Stomach (tissue), 4 donors: ENCODE measurements at regions not wholly inside any gene's neighbourhood (a gene's known extent, or its start where the extent isn't known, plus 50 kb on each side); places are given as distances from the start of the nearest gene placed in this dataset.

ENCODE experiments used
- POLR2A ChIP-seq, 4 donors: fragments of 450-650 bp; IDR thresholded peaks; one replicate each; pipeline ENCODE4 v1.6.1; 2016; ENCODE audit warnings: antibody characterized with exemption in 4 of 4, control low read depth in 2 of 4, mild to moderate bottlenecking in 1 of 4, moderate library complexity in 1 of 4
- TF ChIP-seq, protein P1 (sequence below), 7 experiments: fragments of 450-650 bp in 4 of 7; fragments of 200-600 bp in 3 of 7; sonication (generic) in 3 of 7; IDR thresholded peaks; one replicate each; pipeline ENCODE4 v1.5.1; 2016 to 2019; ENCODE audit warnings: antibody characterized with exemption in 7 of 7, control low read depth in 2 of 7, mild to moderate bottlenecking in 1 of 7

DNA sequence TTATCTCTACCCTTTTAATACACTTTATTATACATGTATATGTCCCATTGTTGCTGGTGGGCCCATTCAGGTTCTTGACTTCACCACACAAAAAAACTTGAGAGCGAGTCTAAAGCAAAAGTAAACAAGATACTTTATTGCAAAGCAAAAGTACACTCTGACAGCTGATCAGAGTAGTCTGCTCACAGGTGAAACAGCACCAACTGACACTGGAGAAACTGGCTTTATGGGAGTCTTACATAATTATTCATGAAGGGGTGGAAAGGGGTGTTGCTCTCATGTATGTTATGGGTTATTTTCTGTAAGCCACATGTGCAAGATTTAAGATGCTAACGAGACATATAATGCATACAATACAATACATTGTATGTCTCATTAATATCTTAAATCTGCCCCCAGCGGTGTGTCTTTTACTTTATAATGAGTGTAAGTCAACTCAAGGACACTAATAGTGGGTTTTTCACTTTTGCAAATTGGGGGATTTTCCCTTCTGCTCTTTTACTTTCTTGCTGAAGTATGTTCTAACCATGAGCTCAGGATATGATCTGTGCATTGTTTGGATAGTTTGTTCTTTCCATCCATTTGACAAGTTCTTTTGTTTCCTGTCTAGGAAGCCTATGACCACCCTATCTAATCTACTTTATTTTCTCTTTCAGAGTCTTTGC lies 256.1 kb upstream of the ITM2A start:
- TF ChIP-seq POLR2A (IDR thresholded peaks at IDR 0.05): no peak
- TF ChIP-seq, protein P1, sequence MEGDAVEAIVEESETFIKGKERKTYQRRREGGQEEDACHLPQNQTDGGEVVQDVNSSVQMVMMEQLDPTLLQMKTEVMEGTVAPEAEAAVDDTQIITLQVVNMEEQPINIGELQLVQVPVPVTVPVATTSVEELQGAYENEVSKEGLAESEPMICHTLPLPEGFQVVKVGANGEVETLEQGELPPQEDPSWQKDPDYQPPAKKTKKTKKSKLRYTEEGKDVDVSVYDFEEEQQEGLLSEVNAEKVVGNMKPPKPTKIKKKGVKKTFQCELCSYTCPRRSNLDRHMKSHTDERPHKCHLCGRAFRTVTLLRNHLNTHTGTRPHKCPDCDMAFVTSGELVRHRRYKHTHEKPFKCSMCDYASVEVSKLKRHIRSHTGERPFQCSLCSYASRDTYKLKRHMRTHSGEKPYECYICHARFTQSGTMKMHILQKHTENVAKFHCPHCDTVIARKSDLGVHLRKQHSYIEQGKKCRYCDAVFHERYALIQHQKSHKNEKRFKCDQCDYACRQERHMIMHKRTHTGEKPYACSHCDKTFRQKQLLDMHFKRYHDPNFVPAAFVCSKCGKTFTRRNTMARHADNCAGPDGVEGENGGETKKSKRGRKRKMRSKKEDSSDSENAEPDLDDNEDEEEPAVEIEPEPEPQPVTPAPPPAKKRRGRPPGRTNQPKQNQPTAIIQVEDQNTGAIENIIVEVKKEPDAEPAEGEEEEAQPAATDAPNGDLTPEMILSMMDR (IDR thresholded peaks at IDR 0.05): no peak
